IPS-11a (cell line): ENCODE measurements at regions not wholly inside any gene's neighbourhood (a gene's known extent, or its start where the extent isn't known, plus 50 kb on each side); places are given as distances from the start of the nearest gene placed in this dataset.

Source experiments
- H3K4me3 ChIP-seq: one replicate; pipeline ENCODE4 v1.5.1; 2013; ENCODE audit warnings: low read depth, low read length, control low read depth

- H3K4me3 ChIP-seq: no peak overlapping the region
Observed at GRCh38 chr9:665296-665695, 176.2 kb upstream of the DMRT1 start.

DNA sequence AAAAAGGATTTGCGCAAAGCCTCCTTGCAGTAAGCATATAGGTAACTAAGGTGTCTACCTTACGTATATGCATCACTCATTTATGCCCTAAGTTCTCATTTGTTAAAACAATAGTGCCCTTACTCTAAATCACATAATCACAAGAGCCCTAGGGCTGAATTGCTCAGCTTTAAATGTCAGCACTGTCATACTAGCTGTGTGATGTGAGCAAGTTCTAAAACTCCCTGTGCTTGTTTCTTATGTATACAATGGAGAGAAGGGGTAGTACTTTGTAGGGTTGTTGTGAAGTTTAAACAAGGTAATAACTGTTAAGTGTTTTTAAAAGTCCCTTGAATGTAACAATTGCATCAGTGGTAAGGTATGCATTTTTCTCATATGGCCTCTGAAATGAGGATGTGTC, 169.5 kb upstream of the DMRT1 start:
- no peak overlapping the region for H3K4me3 ChIP-seq

- no peak overlapping the region for H3K4me3 ChIP-seq
Observed at GRCh38 chr9:672851-673250, 168.6 kb upstream of the DMRT1 start.

GRCh38 chr9:673264-673965, 168.1 kb upstream of the DMRT1 start:
- no peak overlapping the region for H3K4me3 ChIP-seq

DNA sequence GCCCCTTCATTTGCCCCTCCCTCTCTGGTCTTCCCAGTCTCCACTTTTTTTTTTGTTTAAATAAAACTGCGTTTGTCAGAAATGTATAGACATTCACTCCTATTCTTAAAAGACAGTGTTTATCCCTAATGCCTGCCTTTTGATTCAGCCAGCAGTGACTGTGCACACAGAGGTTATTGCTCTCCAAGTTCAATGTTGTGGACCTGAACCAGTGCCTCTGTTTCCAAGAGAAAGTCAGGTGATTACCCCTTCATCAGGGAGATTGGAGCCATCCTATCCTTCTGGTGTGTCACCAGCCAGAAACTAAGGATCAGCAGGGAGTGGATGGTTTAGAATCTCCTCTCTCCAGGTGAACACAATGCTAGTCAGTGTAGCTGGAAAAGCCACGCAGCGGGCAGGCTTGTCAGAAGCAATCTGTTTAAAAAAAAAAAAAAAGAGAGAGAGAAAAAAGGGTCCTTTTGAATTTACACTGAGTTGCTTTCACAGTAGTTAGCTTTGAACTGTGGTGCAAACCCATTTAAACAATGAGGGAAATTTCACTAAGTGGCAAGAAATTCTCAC, 167.5 kb upstream of the DMRT1 start:
- no peak overlapping the region for H3K4me3 ChIP-seq

DNA sequence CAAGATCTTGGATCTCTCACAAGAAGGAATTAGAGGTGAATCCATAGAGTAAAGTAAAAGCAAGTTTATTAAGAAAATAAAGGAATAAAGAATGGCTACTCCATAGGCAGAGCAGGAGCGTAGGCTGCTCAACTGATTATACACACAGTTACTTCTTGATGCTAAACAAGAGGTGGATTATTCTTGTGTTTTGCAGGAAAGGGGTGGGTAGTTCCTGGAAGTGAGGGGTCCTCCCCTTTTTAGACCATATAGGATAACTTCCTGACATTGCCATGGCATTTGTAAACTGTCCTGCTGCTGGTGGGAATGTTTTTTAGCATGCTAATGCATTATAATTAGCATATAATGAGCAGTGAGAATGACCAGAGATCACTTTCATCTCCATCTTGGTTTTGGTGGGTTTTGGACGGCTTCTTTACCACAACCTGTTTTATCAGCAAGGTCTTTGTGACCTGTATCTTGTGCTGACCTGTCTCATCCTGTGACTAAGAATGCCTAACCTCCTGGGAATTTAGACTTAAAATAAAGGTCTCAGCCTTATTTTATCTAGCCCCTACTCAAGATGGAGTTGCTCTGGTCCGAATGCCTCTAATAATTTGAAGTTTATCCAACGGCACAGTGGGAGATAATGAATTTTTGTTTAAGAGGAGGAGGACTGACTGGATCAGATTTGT, 165.7 kb upstream of the DMRT1 start:
- H3K4me3 ChIP-seq: no peak overlapping the region

DNA sequence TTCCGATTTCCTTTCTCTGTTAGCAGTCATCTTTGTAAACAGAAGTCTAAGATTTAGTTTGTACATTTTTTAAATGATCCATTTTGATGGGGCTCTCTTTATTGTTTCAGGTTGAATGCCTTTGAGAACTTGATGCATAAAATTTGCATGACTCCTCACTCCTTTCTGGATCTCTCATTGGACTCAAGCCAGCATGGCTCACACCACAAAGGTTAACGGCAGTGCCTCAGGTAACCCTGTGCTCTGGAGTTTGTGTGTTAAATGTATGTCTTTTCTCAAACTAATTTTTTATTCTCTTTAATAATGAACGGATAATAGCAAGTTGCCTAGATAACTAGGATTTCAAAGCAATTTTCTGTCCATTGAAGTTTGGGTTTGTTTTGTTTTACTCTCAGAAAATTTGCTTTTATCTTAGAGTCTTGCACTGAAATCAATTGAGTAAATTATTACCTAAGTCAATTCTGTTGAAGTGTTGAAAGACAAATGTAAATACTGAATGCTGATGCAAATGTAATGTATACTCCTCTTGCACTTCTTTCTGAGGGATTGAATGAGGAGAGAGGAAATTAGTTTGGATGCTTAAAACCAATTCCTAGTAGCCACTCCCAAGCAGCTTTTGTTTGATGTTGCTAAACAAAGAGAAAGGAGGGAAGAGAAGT, 164.6 kb upstream of the DMRT1 start:
- no peak overlapping the region for H3K4me3 ChIP-seq

- no peak overlapping the region for H3K4me3 ChIP-seq
Observed at GRCh38 chr9:677461-678097, 163.9 kb upstream of the DMRT1 start.

DNA sequence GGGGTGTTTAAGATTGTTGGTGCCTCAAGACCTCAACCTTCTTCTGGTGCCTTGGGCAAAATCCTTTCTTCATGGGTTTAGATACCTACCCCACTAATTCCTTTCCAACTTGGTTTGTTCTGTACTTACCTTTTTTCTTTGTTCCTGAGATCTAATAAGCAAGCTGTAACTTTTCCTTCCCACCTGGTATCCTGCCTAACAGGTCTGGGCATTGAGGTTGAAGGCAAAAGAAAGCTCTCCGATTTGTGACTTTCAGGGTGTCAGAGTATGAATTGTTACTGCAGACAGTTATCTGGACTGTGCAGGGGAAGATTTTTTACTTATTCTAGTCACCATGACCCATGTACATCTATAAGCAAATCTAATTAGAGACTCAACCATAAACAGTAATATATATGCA, 162.6 kb upstream of the DMRT1 start:
- H3K4me3 ChIP-seq: no peak overlapping the region

DNA sequence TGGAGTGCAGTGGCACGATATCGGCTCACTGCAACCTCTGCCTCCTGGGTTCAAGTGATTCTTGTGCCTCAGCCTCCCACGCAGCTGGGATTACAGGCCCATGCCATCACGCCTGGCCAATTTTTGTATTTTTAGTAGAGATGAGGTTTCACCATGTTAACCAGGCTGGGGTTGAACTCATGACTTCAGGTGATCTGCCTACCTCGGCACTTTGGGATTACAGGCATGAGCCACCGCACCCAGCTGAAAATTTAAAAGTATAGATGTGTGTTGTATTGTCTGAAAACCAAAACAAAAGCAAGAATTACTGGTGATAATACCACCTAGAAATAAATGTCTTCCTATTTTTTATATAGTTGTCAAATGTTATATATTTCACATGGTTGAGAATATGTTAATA, 162.0 kb upstream of the DMRT1 start:
- H3K4me3 ChIP-seq: no peak overlapping the region

- H3K4me3 ChIP-seq: no peak overlapping the region
Observed at GRCh38 chr9:680106-680505, 161.4 kb upstream of the DMRT1 start.

- H3K4me3 ChIP-seq: no peak overlapping the region
Observed at GRCh38 chr9:682633-683508, 158.6 kb upstream of the DMRT1 start.

- no peak overlapping the region for H3K4me3 ChIP-seq
Observed at GRCh38 chr9:683509-684021, 157.9 kb upstream of the DMRT1 start.

DNA sequence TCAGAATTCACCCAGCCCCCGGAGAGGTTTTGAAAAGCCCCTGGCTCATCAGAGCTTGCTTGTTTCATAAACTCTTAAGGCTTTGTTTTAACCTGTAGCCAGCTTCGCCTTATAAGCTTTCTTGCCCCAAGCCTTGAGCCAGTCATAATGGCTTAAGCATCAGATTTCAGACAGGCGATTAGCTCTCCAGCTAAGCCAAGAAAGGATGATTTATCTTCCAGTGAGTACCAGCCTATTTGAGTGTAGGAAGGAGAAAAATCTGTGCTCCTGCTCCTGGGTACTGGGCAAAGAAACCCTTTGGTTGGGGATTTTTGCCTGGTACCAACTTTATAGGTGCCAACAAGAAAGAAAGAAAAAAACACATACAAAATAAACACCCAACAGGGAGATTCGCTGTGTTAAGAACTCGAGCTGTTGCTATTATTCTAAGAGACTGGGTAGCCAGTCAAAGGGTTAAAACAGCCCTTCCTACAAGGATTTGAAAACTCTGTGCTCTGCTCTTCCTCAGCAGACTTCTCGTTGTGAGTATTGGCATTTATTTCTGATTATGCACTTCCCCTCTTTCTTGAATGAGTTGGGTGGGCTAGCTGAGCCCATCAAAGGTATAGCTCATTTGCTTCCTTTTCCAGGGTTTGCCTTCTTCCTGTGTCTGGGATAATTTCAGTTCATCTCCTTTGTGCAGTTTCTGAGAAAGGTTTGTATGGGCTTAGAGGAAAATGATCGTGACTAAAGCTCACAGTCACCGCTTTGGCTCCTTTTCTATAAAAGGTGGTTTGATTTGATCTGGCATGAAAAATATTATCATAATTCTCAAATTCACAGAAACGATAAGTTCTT, 157.2 kb upstream of the DMRT1 start:
- no peak overlapping the region for H3K4me3 ChIP-seq

DNA sequence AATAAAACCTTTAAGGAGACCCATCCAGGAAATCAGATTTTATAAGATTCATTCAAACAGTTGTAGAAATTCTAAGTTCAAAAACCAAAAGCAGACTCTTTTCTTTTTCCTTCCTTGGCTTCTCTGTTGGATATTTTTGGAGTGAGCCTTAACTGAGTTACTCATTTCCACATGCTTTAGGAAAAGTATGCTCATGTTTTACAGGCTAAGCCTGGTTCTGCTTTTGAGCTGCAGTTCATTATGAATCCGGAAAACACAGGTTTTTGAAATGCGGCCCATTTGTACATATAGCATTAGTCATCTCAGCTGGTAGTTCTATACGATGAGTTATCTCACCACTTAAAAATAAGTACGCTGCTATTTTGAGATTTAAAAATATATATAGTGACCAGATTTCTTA, 156.6 kb upstream of the DMRT1 start:
- H3K4me3 ChIP-seq: no peak overlapping the region

- H3K4me3 ChIP-seq: no peak overlapping the region
Observed at GRCh38 chr9:686321-686813, 155.1 kb upstream of the DMRT1 start.

- H3K4me3 ChIP-seq: no peak overlapping the region
Observed at GRCh38 chr9:687034-687785, 154.3 kb upstream of the DMRT1 start.

DNA sequence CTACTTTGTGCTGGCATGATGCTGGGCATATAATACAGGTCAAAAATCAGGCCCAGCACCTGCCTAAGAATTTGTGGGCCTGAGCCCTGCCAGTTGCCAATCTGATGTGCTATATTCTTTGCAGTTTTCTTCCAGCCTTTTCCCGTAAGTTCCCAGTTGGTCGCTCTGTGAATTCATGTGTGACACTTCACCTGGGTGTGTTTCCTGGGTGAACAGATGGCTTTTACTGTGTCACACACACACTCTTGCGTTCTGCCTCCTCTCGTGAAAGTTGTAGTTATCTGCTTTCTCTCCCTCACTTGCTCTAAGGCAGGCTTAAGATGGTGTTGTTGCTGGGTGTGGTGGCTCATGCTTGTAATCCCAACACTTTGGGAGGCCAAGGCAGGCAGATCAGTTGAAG, 153.5 kb upstream of the DMRT1 start:
- no peak overlapping the region for H3K4me3 ChIP-seq
